ENCODE measurements at regions not wholly inside any gene's neighbourhood (a gene's known extent, or its start where the extent isn't known, plus 50 kb on each side); places are given as distances from the start of the nearest gene placed in this dataset.

DNA sequence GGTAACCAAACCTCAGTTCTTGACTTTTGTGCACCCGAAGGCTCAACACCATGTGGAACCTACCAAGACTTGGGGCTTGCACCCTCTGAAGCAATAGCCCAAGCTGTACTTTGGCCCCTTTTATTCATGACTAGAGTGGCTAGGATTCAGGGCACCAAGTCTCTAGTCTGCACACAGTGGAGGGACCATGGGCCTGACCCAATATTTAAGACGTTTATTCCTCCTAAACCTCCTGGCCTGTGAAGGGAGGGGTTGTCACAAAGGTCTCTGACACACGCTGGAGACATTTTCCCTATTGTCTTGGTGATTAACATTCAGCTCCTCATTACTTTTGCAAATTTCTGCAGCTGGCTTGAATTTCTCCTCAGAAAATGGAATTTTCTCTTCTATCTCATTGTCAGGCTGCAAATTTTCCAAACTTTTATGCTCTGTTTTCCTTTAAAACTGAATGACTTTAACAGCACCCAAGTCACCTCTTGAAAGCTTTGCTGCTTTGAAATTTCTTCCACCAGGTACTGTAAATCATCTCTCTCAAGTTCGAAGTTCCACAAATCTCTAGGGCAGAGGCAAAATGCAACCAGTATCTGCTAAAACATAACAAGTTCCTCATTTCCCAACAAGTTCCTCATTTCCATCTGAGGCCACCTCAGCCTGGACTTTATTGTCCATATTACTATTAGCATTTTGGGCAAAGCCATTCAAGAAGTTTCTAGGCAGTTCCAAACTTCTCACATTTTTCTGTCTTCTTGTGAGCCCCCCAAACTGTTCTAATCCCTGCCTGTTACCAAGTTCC is 481.4 kb upstream of the BTBD3 start (continued):
- TF ChIP-seq, protein P1, sequence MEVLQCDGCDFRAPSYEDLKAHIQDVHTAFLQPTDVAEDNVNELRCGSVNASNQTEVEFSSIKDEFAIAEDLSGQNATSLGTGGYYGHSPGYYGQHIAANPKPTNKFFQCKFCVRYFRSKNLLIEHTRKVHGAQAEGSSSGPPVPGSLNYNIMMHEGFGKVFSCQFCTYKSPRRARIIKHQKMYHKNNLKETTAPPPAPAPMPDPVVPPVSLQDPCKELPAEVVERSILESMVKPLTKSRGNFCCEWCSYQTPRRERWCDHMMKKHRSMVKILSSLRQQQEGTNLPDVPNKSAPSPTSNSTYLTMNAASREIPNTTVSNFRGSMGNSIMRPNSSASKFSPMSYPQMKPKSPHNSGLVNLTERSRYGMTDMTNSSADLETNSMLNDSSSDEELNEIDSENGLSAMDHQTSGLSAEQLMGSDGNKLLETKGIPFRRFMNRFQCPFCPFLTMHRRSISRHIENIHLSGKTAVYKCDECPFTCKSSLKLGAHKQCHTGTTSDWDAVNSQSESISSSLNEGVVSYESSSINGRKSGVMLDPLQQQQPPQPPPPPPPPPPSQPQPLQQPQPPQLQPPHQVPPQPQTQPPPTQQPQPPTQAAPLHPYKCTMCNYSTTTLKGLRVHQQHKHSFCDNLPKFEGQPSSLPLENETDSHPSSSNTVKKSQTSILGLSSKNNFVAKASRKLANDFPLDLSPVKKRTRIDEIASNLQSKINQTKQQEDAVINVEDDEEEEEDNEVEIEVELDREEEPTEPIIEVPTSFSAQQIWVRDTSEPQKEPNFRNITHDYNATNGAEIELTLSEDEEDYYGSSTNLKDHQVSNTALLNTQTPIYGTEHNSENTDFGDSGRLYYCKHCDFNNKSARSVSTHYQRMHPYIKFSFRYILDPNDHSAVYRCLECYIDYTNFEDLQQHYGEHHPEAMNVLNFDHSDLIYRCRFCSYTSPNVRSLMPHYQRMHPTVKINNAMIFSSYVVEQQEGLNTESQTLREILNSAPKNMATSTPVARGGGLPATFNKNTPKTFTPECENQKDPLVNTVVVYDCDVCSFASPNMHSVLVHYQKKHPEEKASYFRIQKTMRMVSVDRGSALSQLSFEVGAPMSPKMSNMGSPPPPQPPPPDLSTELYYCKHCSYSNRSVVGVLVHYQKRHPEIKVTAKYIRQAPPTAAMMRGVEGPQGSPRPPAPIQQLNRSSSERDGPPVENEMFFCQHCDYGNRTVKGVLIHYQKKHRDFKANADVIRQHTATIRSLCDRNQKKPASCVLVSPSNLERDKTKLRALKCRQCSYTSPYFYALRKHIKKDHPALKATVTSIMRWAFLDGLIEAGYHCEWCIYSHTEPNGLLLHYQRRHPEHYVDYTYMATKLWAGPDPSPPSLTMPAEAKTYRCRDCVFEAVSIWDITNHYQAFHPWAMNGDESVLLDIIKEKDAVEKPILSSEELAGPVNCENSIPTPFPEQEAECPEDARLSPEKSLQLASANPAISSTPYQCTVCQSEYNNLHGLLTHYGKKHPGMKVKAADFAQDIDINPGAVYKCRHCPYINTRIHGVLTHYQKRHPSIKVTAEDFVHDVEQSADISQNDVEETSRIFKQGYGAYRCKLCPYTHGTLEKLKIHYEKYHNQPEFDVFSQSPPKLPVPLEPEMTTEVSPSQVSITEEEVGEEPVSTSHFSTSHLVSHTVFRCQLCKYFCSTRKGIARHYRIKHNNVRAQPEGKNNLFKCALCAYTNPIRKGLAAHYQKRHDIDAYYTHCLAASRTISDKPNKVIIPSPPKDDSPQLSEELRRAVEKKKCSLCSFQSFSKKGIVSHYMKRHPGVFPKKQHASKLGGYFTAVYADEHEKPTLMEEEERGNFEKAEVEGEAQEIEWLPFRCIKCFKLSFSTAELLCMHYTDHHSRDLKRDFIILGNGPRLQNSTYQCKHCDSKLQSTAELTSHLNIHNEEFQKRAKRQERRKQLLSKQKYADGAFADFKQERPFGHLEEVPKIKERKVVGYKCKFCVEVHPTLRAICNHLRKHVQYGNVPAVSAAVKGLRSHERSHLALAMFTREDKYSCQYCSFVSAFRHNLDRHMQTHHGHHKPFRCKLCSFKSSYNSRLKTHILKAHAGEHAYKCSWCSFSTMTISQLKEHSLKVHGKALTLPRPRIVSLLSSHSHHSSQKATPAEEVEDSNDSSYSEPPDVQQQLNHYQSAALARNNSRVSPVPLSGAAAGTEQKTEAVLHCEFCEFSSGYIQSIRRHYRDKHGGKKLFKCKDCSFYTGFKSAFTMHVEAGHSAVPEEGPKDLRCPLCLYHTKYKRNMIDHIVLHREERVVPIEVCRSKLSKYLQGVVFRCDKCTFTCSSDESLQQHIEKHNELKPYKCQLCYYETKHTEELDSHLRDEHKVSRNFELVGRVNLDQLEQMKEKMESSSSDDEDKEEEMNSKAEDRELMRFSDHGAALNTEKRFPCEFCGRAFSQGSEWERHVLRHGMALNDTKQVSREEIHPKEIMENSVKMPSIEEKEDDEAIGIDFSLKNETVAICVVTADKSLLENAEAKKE (CRISPR knock-in tag; IDR thresholded peaks at IDR 0.05), result no peak
- no peak for TF ChIP-seq CREB1 (CRISPR knock-in tag; IDR thresholded peaks at IDR 0.05; ENCODE audit: low read depth)

DNA sequence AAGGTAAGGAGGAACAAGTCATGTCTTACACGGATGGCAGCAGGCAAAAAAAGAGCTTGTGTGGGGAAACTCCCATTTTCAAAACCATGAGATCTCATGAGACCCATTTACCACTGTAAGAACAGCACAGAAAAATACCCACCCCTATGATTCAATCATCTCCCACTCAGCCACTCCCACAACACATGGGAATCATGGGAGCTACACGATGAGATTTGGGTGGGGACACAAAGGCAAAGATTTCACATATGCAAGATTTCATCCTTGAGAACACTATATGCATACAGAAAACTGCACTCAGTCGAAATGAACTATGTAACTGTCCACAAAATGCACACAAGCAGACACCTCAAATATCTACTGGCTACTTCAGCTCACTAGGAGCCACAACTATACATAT is 480.6 kb upstream of the BTBD3 start:
- no peaks in the 10 kb centered on the region for H4K20me1 ChIP-seq (replicated peaks; ENCODE audit: insufficient read depth)
- 0 out of 2 replicates have a peak, but pooled peaks cover 4% of the 10 kb centered on the region for H3K9me2 ChIP-seq (ENCODE audit: insufficient read depth)
- H3K27me3 ChIP-seq (ENCODE audit: insufficient read depth), result no peaks in the 10 kb centered on the region
- H3K4me1 Mint-ChIP-seq, result no peaks in the 10 kb centered on the region; the same call in 2 of the 3 replicates
- H3K4me3 ChIP-seq, result no peak overlapping the region
- no peaks in the 10 kb centered on the region for H3K4me1 ChIP-seq (ENCODE audit: insufficient read depth)
- no peak for ATAC-seq
- H3K36me3 ChIP-seq (ENCODE audit: insufficient read depth), result no peaks in the 10 kb centered on the region
- no peak for DNase-seq (ENCODE audit: low spot score)
- H3K27me3 Mint-ChIP-seq (ENCODE audit: insufficient read depth, low read depth, poor library complexity), result no peaks in the 10 kb centered on the region
- H3K4me2 ChIP-seq, result no peak overlapping the region
- no peaks in the 10 kb centered on the region for H3K79me2 ChIP-seq (replicated peaks; ENCODE audit: insufficient read depth)
- no peak overlapping the region for H3K4me3 Mint-ChIP-seq
- no peaks in the 10 kb centered on the region for H3F3A ChIP-seq (replicated peaks; ENCODE audit: low read depth)
- no peak overlapping the region for H3K27ac ChIP-seq (ENCODE audit: low read depth)
- peaks cover 41% of the 10 kb centered on the region for H3K36me3 Mint-ChIP-seq (ENCODE audit: low read depth)
- no peak overlapping the region for H3K27ac Mint-ChIP-seq
- no peak overlapping the region for H2AFZ ChIP-seq
- peaks cover 41% of the 10 kb centered on the region for H3K9me3 Mint-ChIP-seq
- TF ChIP-seq, protein P1 (CRISPR knock-in tag; IDR thresholded peaks at IDR 0.05), result no peak
- no peak for TF ChIP-seq NANOG (IDR thresholded peaks at IDR 0.05; ENCODE audit: borderline replicate concordance)
- no peak for TF ChIP-seq EZH2phosphoT487 (IDR thresholded peaks at IDR 0.05; ENCODE audit: unreplicated experiment)
- no peak for TF ChIP-seq ZNF331 (CRISPR knock-in tag; IDR thresholded peaks at IDR 0.05; ENCODE audit: low read depth)

All from GM23338 (cell line).